GM21423 (cell line): ENCODE measurements at regions not wholly inside any gene's neighbourhood (a gene's known extent, or its start where the extent isn't known, plus 50 kb on each side); places are given as distances from the start of the nearest gene placed in this dataset.

Experiments used
- ATAC-seq: cut with Tn5 transposase; IDR thresholded peaks from one replicate; pipeline ENCODE4 v1.9.1; 2021; ENCODE audit warnings: mild to moderate bottlenecking, moderate library complexity; ENCODE audit not compliant: unreplicated experiment

DNA sequence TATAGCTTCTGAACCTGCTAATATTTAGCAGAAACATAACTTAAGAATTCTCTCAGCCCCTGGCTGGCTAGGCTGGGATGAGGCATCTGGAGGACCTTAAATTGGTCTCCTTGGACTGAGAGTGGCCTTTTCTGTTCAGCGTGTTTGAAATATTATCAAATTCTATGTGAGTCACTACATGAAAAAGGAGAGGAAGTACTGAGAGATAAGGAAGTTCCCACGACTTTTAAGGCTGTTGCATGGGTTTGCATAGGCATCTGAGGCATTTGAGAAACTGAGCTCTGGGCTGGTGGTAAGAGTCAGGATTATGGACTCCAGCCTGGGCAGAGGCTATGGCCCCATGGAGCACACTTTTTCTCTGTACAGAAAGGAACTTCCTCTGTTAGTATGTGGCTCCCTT is 816.2 kb upstream of the GRAMD2B start:
- no peak for ATAC-seq

DNA sequence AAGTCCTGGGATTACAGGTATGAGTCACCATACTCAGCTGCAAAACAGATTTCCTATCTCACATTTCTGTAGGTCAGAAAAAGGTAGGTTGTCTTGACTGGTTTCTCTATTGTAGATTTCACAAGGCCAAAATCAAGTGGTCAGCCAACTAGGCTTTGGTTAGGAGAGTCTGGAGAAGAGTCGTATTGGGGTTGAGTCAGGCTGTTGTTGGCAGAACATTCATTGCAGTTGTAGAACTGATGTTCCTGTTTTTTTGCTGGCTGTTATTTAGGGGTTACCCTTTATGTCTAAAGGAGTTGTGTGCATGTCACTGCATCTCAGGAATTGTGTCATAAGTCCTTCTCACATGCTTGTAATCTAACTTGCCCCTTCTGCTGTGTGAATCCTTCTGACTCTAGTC is 814.2 kb upstream of the GRAMD2B start:
- ATAC-seq: no peak

DNA sequence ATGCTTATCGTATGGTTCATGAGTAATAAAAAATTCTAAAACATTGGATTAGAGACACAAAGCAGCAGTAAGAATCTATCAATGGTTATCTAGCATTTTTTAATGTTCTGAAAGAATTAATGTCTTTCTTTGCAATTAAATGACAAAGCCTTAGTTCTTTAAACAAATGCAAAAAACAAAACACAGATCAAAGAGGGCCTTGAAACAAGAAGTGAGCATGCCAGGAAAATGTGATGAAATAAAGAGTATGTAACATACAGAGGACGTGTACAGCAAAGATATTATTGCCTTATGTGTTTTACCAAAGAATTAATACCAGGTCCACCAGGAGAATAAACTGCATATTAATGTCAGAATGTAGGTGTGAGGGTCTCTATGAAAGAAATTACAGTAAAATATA is 812.3 kb upstream of the GRAMD2B start:
- no peak for ATAC-seq

DNA sequence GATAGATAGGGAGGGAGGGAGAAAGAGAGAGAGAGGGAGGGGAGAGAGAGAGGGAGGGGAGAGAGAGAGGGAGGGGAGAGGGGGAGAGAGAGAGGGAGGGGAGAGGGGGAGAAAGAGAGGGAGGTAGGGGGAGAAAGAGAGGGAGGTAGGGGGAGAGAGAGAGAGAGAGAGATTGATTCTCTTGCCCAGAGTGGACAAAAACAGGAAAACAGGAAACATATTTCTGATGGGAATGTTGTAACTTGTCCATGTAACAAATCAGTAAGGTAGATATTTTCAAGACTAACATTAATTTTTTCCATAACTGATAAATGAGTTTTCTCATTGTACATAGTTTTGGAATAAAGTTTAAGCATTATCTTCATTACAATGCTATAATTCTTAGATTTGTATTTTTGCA is 811.7 kb upstream of the GRAMD2B start:
- ATAC-seq: no peak

DNA sequence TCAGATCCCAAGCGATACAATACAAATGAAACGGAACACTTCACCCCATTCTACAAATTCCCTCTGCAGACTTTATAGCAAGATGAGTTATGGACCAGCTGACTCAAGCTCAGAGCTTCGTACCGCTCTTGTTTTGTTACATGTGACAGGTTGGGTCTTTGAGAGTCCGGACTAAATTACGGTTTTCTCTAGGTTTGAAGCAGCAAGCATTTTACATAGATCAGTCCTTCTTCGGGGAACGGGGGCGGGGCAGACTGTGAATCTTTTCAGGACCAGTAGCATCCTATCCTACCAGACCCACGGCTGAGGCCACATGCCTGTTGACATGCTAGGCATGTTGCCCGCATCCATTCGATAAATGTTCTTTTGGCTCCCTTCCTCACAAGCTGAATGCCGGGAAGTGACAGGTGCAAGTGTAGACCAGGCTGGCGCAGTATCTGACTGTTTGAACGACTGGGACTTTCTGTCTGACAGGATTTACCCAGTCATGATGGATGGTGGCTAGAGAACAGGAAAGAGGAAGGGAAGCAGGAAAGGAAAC is 811.0 kb upstream of the GRAMD2B start:
- no peak for ATAC-seq

DNA sequence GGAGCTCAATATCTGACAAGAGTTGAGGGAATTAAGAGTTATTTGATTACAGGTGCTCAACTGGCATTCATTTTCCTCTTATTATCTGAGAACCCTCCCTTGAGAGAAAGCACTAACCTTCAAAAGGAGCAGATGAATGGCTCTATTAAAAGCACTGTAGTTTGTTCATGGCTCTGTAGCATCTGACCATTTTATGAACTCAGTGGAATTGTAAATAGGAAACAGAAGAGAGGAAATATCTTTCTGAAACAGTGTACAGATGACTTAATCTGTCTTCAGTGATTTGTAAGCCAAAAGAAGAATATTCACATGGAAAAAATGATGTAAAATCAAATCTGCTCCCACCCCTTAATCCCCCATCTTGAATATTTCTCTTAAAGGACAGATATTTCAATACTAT is 810.4 kb upstream of the GRAMD2B start:
- no peak for ATAC-seq

DNA sequence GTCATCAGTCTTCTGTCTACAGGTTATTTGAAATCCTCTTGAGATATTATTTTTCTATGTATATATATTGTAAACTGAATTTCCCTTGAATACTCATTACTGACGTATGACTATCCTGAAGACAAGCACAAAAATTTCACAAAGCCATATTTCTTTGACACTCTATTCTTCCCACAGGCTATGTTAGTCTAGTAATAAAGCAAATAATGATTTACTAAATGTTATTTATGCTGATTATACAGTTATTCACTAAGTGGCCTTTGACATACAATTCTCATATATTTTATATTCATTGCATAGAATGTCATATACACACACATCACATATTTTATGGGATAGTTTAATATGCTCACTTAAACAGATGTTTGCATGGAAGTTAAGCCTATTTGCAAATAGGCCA is 793.0 kb upstream of the GRAMD2B start:
- no peak for ATAC-seq

DNA sequence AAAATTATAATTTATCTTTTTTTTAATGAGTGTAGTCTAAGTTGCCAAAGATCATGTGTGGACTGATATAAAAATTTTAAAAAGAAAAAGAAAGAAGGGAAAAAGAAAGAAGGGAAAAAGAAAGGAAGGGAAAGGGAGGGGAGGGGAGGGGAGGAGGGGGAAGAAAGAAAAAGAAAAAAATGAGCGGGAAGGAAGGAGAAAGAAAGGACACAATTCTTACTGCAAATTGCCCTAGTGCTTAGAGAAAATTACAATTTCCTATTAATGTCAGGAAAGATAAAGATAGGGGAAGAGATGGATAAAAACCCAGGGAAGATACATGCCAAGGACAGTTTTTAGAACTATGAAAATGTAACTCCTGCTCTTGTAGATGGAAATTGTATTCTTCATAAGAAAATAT is 789.7 kb upstream of the GRAMD2B start:
- ATAC-seq: no peak

DNA sequence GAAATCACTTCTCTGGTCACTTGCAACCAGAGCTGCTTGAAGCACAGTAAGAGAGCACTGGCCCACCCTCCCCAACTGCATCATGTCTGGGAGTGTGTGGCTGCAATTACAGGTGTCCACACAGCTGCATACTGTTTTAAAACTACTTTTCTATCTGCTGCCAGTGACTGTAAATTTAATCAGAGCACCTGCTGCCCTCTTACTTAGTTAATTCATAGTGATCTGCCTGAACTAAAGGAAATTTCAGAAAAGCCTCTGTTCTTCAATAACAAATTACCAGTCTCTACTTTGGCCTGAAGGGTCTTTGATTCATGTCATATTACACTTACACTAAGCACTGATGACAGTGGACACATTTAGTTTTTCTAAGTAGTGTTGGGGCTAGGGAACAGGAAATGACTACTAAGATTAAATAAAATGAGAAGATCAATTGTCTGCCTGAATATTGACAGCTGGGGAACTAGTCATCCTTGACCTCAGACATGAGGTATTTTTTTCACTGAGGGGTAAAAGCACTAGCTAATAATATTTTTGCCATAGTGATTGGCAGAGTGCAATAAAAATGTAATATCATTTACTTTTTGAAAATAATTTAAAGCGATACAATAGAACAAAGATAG is 788.9 kb upstream of the GRAMD2B start:
- no peak for ATAC-seq

DNA sequence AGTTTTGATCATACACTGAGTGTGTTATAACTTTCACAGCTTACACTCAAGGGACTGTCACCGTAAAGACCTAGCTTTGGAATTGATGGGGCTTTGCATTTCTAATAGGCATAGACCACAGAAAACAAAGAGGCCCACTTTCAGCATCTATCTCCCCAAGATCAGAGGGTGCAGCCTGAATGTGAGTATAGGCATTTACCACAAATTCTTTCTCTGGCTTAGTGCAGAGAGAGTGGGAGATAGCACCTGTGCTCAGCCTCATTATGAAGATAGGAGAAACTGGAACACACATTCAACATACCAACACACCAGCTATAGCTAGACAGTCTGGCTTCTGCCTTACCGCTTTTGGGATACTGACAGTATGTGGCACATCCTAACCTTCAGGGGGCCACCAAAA is 783.4 kb upstream of the GRAMD2B start:
- ATAC-seq: no peak

DNA sequence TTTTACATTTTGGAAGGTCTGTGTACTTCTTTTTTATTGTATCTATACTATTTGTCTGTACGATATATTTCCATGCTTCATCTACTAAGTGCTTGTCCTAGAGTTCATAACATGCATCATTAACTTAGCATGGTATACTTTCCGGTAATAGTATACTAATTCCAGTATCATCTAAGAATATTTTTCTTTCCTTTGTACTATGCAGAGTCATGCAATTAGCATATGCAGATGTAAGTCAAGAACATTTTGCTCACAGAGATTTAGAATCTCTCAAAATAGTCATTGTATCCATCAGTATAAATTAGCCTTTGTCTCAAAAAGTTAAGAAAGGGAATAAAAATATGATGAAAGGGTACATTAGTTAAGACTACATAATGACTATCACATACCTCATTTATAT is 770.4 kb upstream of the GRAMD2B start:
- ATAC-seq: no peak

DNA sequence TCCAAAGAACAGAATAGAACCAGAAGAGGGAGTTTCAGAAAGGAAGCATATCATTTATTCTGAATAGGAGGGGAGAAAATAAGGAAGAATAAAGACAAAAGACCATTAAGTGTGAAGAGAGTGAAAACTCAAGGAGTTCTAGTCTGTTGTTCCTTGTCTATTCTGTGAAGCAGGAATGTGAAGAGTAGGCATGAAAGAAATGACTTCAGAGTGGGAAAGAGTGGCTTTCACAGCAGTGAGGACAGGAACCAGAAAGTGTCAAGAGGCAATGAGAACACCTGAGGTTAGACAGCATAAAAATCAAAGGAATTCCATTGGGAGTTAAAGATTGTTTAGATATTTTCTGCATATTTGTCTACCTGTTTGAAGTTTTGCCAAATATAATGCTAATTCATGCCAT is 768.8 kb upstream of the GRAMD2B start:
- no peak for ATAC-seq

DNA sequence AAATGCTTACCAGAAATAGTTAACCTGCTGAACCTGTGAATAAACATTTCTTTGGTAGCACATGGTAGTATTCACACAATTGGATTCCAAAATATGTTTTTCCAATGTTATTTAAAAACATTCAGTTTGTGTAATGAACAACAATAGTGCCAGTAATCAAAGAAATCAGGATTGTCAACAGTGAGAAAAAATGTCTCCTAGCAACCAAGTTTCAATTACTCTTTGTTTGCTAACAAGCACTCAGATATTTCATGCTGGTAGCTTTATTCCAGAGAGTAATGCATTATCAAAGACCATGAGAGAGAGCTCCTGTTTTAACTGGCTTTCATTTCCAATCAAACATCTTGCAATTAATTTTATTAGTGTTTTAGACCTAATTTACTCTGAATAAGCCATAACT is 768.1 kb upstream of the GRAMD2B start:
- no peak for ATAC-seq

DNA sequence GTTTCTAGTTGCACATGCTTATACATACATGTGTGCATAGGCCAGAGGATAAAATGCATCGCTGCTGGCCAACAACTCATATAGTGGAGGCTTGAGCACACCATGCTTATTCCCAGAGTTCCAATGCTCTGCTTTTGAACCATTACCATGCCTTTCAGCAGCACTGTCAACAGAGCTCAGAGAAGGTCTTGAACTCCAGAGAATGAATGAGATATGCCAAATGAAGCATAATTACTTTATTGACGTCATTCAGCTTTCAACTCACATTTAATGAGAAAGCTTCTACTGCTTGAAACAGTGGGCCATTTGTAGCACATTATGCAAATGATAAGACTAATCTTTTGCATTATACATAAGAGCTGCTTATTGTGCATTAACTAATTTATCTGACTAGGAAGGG is 765.3 kb upstream of the GRAMD2B start:
- ATAC-seq: no peak

DNA sequence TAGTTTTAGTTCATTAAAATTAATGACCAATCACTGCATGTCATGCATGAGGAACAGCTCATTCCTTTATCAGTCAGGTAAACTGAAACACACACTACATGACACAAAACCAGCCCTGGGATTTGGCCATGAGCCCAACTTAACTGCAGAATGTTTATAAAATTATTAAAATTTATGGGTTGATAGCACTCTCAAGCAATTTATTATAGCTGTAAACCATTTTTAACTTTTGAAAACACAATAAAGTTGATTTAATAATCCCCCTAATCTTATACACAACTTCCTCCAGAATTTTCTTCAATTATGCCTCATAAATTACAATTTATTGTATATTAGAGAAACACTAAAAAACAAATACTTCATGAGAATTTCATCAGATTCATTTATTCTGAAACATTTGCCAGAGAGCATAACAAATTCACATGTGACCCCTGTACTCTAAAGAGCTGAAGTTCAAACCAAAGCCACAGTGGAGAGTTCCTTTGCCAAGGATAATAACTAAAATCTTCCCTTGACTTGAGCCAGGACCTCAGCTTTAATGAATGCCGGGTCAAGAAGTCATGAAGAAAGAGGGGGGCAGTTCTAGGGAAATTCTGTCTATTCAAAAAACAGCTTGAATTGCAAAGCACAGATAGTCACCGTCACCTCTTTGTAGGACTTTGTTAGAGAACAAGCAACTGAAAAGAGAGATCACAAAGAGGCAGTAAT is 763.7 kb upstream of the GRAMD2B start:
- no peak for ATAC-seq

DNA sequence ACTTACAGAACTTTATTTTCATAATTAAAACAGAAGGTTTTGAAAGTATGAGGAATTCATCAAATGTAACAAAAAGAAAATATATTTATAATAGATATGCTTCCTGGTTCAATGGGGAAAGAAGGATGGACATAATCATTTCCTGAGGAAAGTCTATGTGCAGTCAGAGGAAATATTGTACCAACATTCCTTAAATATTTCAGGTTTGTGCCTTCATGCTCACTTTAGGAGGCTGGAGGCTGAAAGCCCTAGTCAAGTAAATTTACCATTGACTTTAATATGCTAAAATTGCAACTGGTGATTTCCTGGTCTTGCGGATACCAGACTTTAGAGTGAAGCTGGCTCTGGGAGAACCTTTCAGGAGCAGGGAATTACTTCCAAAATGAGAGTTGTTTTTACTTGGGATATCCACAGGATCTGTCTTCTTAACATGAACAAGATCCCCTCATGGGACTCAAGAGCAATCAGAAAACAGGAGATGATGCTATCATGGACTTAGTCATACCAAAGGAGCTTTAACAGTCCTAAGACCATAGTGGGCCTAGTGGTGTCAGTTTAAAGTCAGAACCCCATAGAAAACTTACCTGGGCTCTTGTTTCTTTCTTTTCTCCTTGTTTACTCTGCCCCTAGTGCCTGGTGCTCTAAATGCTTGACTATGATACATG is 762.8 kb upstream of the GRAMD2B start:
- no peak for ATAC-seq

DNA sequence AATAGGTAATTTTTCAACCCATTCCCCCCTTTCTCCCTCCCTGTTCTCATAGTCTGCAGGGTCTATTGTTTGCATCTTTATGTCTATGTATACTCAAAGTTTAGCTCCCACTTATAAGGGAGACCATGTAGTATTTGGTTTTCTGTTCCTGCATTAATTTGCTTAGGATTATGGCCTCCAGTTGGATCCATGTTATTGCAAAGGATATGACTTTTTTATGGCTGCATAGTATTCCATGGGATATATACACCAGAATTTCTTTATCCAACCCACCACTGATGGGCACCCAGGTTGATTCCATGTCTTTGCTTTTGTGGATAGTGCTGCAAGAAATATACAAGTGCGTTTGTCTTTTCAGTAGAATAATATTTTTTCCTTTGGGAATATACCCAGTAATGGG is 761.6 kb upstream of the GRAMD2B start:
- no peak for ATAC-seq

DNA sequence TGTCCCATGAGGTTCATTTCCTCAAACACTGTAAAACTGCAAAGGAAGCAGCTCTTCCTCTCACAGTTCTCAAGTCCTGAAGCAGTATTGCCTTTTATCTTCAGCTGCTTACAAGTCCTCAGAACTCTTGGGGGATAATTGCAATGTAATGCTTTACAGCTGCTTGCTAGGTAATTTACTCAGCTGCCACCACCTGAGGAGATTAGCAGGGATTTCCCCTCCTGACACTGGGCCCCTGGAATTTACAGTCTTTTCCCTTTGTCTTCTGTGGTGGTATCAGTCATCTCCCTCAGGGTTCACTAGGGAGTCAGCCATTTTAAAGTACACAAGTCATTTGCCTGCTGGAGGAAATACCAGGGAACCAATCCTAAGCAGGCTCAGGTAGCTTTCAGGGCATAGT is 754.3 kb upstream of the GRAMD2B start:
- no peak for ATAC-seq

DNA sequence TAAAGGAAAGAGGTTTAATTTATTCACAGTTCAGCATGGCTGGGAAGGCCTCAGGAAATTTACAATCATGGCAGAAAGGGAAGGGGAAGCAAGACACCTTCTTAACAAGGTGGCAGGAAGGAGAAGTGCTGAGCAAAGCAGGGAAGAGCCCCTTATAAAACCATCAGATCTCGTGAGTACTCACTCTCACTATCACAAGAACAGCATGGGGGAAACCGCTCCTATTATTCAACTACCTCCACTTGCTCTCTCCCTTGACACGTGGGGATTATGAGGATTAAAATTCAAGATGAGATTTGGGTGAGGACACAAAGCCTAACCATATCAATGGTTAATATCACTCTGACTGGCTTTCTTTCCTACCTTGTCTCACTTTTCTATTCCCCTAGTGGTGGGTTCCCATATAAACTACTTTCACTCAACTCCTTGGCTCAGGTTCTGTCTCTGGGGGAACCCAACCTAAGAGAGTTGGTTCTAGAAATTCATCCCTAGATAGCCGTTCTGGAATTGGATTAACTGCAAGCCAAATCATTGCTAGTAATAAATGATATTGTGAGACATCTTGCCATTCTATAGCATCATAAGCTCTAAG is 749.8 kb upstream of the GRAMD2B start:
- no peak for ATAC-seq

DNA sequence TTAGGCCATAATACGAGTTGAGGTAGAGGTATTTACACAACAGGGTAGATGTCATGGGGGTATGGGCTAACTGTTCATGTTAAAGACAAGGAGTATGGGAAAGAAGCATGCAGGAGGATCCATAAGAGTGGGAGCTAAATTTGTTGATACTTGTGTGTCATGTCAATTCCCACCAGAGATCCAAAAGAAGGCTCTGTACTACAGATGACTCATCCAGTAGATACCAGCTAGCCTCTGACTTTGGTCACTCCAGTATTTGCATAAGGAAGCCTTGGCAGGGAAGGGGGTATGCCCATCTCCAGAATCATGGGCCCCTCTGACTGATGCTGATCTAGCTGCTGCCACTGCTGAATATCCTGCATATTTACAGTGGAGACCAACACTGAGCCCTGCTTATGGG is 743.7 kb upstream of the GRAMD2B start:
- no peak for ATAC-seq

DNA sequence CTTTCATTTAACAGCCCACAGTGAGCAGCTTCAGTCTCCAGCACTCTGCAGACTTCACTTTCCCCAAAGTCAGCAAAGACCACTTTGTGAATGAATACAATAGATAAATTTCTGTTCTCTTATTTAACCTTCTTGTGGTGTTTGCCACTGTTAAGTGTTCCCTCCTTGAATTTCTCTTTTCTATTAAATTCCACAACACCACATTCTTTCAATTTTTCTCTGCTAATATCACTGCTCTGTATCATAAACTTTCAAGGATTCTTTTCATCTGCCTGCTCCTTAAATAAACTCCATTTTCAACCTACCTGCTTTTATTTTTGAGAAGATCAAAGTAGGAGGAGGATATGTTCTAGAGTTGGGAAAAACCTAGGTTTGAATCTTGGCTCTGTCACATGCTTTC is 739.5 kb upstream of the GRAMD2B start:
- ATAC-seq: no peak

DNA sequence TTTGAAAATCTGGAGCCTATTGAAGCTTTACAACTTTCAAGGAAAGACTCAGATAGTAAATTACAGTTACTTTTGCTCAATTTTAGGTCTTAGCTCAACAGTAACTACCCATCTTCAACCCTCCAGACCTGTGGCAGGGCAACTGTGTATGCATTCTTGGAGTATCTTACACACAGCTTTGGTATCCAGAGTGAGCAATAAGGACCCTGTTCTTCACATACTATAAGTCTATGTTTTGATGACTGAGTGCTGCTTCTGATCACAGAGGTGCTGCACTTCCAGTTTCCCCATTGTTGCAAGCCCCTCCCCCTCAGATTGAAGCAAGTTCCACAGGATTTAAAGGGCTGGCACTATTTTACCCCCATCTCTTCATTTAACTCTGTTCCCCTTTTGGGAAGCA is 737.4 kb upstream of the GRAMD2B start:
- ATAC-seq: no peak
